ENCODE measurements at regions not wholly inside any gene's neighbourhood (a gene's known extent, or its start where the extent isn't known, plus 50 kb on each side); places are given as distances from the start of the nearest gene placed in this dataset.

- TF ChIP-seq ZNF121 (CRISPR knock-in tag; IDR thresholded peaks at IDR 0.05): no peak
- TF ChIP-seq FOXP4 (CRISPR knock-in tag; IDR thresholded peaks at IDR 0.05): no peak
- TF ChIP-seq ELF4 (CRISPR knock-in tag; IDR thresholded peaks at IDR 0.05; ENCODE audit: low read depth): no peak
- Mint-ChIP-seq H3K9me3 (peaks cover 18% of the 10 kb centered on the region), H3K4me1 (peaks cover 43% of the 10 kb centered on the region), H3K36me3 (peaks cover 4% of the 10 kb centered on the region; the same call in 1 of the 2 replicates), H3K27me3 (ENCODE audit: low read depth) (peaks cover 2% of the 10 kb centered on the region; the same call in 1 of the 2 replicates), H3K27ac (no peak overlapping the region), H3K4me3 (no peak overlapping the region)
- DNase-seq (ENCODE audit: low spot score) (no peak), ATAC-seq (no peak)
- ChIA-PET CTCF (no interaction called here), POLR2A (no interaction called here)
These were observed 558.6 kb upstream of the HS6ST1 start for GRCh38 chr2:128876986-128877983.

GRCh38 chr2:128879161-128879560, 560.5 kb upstream of the HS6ST1 start:
- ATAC-seq (peak; percentile 95), DNase-seq (ENCODE audit: low spot score) (peak; percentile 46)
- Mint-ChIP-seq H3K27ac (peak overlapping the region; percentile 72; the same call in 1 of the 2 replicates), H3K9me3 (peaks cover 26% of the 10 kb centered on the region), H3K4me3 (no peak overlapping the region; the same call in 1 of the 2 replicates), H3K4me1 (peaks cover 43% of the 10 kb centered on the region), H3K36me3 (peaks cover 4% of the 10 kb centered on the region; the same call in 1 of the 2 replicates), H3K27me3 (ENCODE audit: low read depth) (peaks cover 2% of the 10 kb centered on the region; the same call in 1 of the 2 replicates)
- TF ChIP-seq MAX (CRISPR knock-in tag; IDR thresholded peaks at IDR 0.05) (no peak), ZNF416 (CRISPR knock-in tag; IDR thresholded peaks at IDR 0.05) (no peak), FOXP1 (CRISPR knock-in tag; IDR thresholded peaks at IDR 0.05; ENCODE audit: borderline replicate concordance) (no peak), RORB (CRISPR knock-in tag; IDR thresholded peaks at IDR 0.05) (no peak), USF2 (CRISPR knock-in tag; IDR thresholded peaks at IDR 0.05) (no peak), CREB1 (CRISPR knock-in tag; IDR thresholded peaks at IDR 0.05) (no peak), ZBTB21 (CRISPR knock-in tag; IDR thresholded peaks at IDR 0.05; ENCODE audit: borderline replicate concordance) (no peak), FOXJ3 (CRISPR knock-in tag; IDR thresholded peaks at IDR 0.05; ENCODE audit: borderline replicate concordance) (no peak)
- ChIA-PET POLR2A (no interaction called here), CTCF (interaction anchor here (1.0 kb wide), 1 partner anchor 143 kb away, joined by 5 read pairs; no protein-coding TSS in a partner anchor)

- Mint-ChIP-seq H3K9me3 (peaks cover 7% of the 10 kb centered on the region), H3K36me3 (peaks cover 3% of the 10 kb centered on the region), H3K27me3 (ENCODE audit: low read depth) (no peaks in the 10 kb centered on the region), H3K27ac (no peak overlapping the region), H3K4me3 (no peak overlapping the region), H3K4me1 (peaks cover 19% of the 10 kb centered on the region)
- ChIA-PET POLR2A (no interaction called here), CTCF (no interaction called here)
- ATAC-seq (peak; percentile 58), DNase-seq (ENCODE audit: low spot score) (no peak)
- TF ChIP-seq CDX4 (CRISPR knock-in tag; IDR thresholded peaks at IDR 0.05; ENCODE audit: borderline replicate concordance): no peak
- no peak for TF ChIP-seq ARID4B (CRISPR knock-in tag; IDR thresholded peaks at IDR 0.05; ENCODE audit: borderline replicate concordance)
- TF ChIP-seq ATF1 (CRISPR knock-in tag; IDR thresholded peaks at IDR 0.05): no peak
- TF ChIP-seq TCF7 (CRISPR knock-in tag; IDR thresholded peaks at IDR 0.05; ENCODE audit: low read depth): no peak
- no peak for TF ChIP-seq RELA (CRISPR knock-in tag; IDR thresholded peaks at IDR 0.05; ENCODE audit: borderline replicate concordance)
- no peak for TF ChIP-seq FOXP4 (CRISPR knock-in tag; IDR thresholded peaks at IDR 0.05)
- no peak for TF ChIP-seq IRF2 (CRISPR knock-in tag; IDR thresholded peaks at IDR 0.05; ENCODE audit: borderline replicate concordance, low read depth)
- TF ChIP-seq USF1 (CRISPR knock-in tag; IDR thresholded peaks at IDR 0.05): no peak
- TF ChIP-seq ZNF138 (CRISPR knock-in tag; conservative IDR thresholded peaks at IDR 0.05): no peak
- no peak for TF ChIP-seq ZNF121 (CRISPR knock-in tag; IDR thresholded peaks at IDR 0.05)
These were observed 576.2 kb upstream of the HS6ST1 start for GRCh38 chr2:128894896-128895295.
